ENCODE measurements at regions not wholly inside any gene's neighbourhood (a gene's known extent, or its start where the extent isn't known, plus 50 kb on each side); places are given as distances from the start of the nearest gene placed in this dataset.

DNA sequence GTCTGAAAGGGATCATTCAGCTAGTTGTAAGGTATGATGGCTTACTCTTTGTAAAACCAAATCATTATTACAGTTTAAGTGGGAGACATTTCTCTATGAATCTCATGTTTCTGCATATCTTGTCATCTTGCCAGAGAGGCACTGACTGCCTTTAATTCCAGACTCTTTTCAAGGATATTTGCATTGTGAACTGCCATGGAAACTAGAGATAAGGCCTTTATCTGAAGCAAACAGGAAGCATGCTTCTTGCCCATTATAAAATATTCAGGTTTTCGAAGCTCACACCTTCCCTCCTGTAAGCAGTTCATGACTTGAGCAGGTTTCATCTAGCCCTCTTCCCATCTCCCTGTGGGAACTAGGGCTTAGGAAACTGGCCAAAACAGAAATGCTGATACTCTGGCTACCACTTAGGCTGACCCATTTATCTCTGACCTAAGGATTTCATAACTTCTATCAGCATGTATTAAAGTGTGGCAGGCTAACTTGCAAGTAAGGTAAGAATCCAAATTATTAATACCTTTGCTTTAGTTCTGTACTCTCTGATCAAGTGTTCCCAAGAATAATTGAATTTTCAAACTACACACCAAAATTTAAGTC lies 326.6 kb upstream of the ALCAM start:
- Histone ChIP-seq H3K36me3 (replicated peaks; ENCODE audit: insufficient read depth, low read depth) (no peaks in the 10 kb centered on the region), H3K27me3 (no peaks in the 10 kb centered on the region), H3K4me3 (no peak overlapping the region), H3K27ac (no peak overlapping the region), H3K79me2 (no peaks in the 10 kb centered on the region), H3K9me2 (replicated peaks; ENCODE audit: insufficient read depth) (no peaks in the 10 kb centered on the region), H3K4me1 (ENCODE audit: insufficient read depth) (no peaks in the 10 kb centered on the region), H2AFZ (no peak overlapping the region), H3K9me3 (ENCODE audit: low read depth) (no peaks in the 10 kb centered on the region), H4K20me1 (ENCODE audit: insufficient read depth, poor library complexity, severe bottlenecking) (no peaks in the 10 kb centered on the region), H3K4me2 (no peak overlapping the region)
- TF ChIP-seq EZH2phosphoT487 (IDR thresholded peaks at IDR 0.05; ENCODE audit: low read depth, severe bottlenecking, unreplicated experiment) (no peak), EZH2 (IDR thresholded peaks at IDR 0.05; ENCODE audit: borderline replicate concordance) (no peak)
- TF ChIP-seq, protein P1, sequence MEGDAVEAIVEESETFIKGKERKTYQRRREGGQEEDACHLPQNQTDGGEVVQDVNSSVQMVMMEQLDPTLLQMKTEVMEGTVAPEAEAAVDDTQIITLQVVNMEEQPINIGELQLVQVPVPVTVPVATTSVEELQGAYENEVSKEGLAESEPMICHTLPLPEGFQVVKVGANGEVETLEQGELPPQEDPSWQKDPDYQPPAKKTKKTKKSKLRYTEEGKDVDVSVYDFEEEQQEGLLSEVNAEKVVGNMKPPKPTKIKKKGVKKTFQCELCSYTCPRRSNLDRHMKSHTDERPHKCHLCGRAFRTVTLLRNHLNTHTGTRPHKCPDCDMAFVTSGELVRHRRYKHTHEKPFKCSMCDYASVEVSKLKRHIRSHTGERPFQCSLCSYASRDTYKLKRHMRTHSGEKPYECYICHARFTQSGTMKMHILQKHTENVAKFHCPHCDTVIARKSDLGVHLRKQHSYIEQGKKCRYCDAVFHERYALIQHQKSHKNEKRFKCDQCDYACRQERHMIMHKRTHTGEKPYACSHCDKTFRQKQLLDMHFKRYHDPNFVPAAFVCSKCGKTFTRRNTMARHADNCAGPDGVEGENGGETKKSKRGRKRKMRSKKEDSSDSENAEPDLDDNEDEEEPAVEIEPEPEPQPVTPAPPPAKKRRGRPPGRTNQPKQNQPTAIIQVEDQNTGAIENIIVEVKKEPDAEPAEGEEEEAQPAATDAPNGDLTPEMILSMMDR (IDR thresholded peaks at IDR 0.05; ENCODE audit: poor library complexity): no peak
- WGBS (ENCODE audit: low lambda C conversion rate, missing lambda C conversion rate): 42% methylated on average over 1 of the region's 1 CpG
- no peak for DNase-seq (ENCODE audit: low spot score)

- no peaks in the 10 kb centered on the region for H3K79me2 ChIP-seq
- no peak overlapping the region for H2AFZ ChIP-seq
- H3K4me2 ChIP-seq: no peak overlapping the region
- no peak overlapping the region for H3K27ac ChIP-seq
- H3K27me3 ChIP-seq: no peaks in the 10 kb centered on the region
- no peaks in the 10 kb centered on the region for H3K9me2 ChIP-seq (replicated peaks; ENCODE audit: insufficient read depth)
- no peaks in the 10 kb centered on the region for H3K4me1 ChIP-seq (ENCODE audit: insufficient read depth)
- no peaks in the 10 kb centered on the region for H3K9me3 ChIP-seq (ENCODE audit: low read depth)
- H3K36me3 ChIP-seq (replicated peaks; ENCODE audit: insufficient read depth, low read depth): no peaks in the 10 kb centered on the region
- no peak overlapping the region for H3K4me3 ChIP-seq
- no peak for DNase-seq (ENCODE audit: low spot score)
- H4K20me1 ChIP-seq (ENCODE audit: insufficient read depth, poor library complexity, severe bottlenecking): no peaks in the 10 kb centered on the region
- 43% methylated on average over 3 of the region's 3 CpGs for WGBS (ENCODE audit: low lambda C conversion rate, missing lambda C conversion rate)
- TF ChIP-seq EZH2 (IDR thresholded peaks at IDR 0.05; ENCODE audit: borderline replicate concordance): no peak
- TF ChIP-seq EZH2phosphoT487 (IDR thresholded peaks at IDR 0.05; ENCODE audit: low read depth, severe bottlenecking, unreplicated experiment): no peak
- TF ChIP-seq, protein P1 (IDR thresholded peaks at IDR 0.05; ENCODE audit: poor library complexity): no peak
These were observed 324.1 kb upstream of the ALCAM start for GRCh38 chr3:105042586-105042985.

DNA sequence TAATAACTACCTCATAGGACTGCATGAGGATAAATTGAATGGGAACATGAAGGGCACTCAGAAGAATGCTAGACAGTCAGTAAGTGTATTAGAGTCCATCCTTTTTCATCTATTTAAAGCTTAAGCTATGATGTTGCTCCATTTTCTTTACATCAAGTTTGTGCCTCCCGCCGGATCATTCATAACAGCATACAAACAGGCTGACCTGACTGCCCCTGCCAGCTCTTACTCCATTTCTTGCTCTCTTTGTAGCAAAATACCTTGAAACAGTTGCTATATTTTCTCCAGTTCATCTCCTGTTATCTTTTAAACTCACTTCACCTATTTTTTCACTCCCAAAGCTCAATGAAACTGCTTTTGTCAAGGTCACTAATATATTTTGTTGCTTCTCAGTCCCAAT lies 315.6 kb upstream of the ALCAM start:
- Histone ChIP-seq H3K27me3 (no peaks in the 10 kb centered on the region), H3K4me3 (no peak overlapping the region), H3K36me3 (replicated peaks; ENCODE audit: insufficient read depth, low read depth) (no peaks in the 10 kb centered on the region), H3K9me2 (replicated peaks; ENCODE audit: insufficient read depth) (no peaks in the 10 kb centered on the region), H3K79me2 (no peaks in the 10 kb centered on the region), H4K20me1 (ENCODE audit: insufficient read depth, poor library complexity, severe bottlenecking) (no peaks in the 10 kb centered on the region), H3K9me3 (ENCODE audit: low read depth) (no peaks in the 10 kb centered on the region), H3K4me1 (ENCODE audit: insufficient read depth) (no peaks in the 10 kb centered on the region), H3K27ac (no peak overlapping the region), H2AFZ (no peak overlapping the region), H3K4me2 (no peak overlapping the region)
- DNase-seq (ENCODE audit: low spot score): no peak
- TF ChIP-seq EZH2phosphoT487 (IDR thresholded peaks at IDR 0.05; ENCODE audit: low read depth, severe bottlenecking, unreplicated experiment): no peak
- WGBS (ENCODE audit: low lambda C conversion rate, missing lambda C conversion rate): 78% methylated on average over 2 of the region's 2 CpGs

DNA sequence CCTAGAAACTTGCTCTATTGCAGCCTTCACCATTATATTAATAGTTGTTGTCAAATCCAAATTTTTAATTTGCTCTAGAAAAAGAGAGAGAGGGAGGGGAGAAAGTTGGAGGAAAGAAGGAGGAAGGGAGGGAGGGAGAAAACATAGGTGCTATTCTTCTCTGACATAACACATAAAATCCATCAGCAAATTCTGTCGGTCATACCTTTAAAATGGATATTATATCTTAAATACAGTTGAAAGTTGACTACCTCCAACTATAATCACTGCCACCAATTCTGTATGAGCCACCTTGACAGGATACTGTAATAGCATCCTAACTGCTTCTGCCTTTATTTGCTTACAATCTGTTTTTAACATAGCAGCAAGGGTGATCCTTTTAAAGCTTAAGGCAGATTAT lies 314.7 kb upstream of the ALCAM start:
- H3K4me3 ChIP-seq: no peak overlapping the region
- no peak overlapping the region for H2AFZ ChIP-seq
- H3K27me3 ChIP-seq: no peaks in the 10 kb centered on the region
- no peaks in the 10 kb centered on the region for H3K36me3 ChIP-seq (replicated peaks; ENCODE audit: insufficient read depth, low read depth)
- no peak for TF ChIP-seq EZH2 (IDR thresholded peaks at IDR 0.05; ENCODE audit: borderline replicate concordance)
- TF ChIP-seq, protein P1 (IDR thresholded peaks at IDR 0.05; ENCODE audit: poor library complexity): no peak
- no peak for TF ChIP-seq EZH2phosphoT487 (IDR thresholded peaks at IDR 0.05; ENCODE audit: low read depth, severe bottlenecking, unreplicated experiment)
- DNase-seq (ENCODE audit: low spot score): no peak
- H3K79me2 ChIP-seq: no peaks in the 10 kb centered on the region
- H3K9me2 ChIP-seq (replicated peaks; ENCODE audit: insufficient read depth): no peaks in the 10 kb centered on the region
- no peak overlapping the region for H3K4me2 ChIP-seq
- no peaks in the 10 kb centered on the region for H4K20me1 ChIP-seq (ENCODE audit: insufficient read depth, poor library complexity, severe bottlenecking)
- WGBS (ENCODE audit: low lambda C conversion rate, missing lambda C conversion rate): 89% methylated on average over 1 of the region's 1 CpG
- H3K4me1 ChIP-seq (ENCODE audit: insufficient read depth): no peaks in the 10 kb centered on the region
- H3K9me3 ChIP-seq (ENCODE audit: low read depth): no peaks in the 10 kb centered on the region
- H3K27ac ChIP-seq: no peak overlapping the region
